BLaER1 (cell line): ENCODE measurements at regions not wholly inside any gene's neighbourhood (a gene's known extent, or its start where the extent isn't known, plus 50 kb on each side); places are given as distances from the start of the nearest gene placed in this dataset.

Experiments
- H3K27ac ChIP-seq: shearing (Covaris generic); formaldehyde crosslinking; 2 replicates; pipeline ENCODE4 v1.8.1; 2022
- H3K27me3 ChIP-seq: shearing (Covaris generic); formaldehyde crosslinking; 2 replicates; pipeline ENCODE4 v1.8.1; 2022
- H3K36me3 ChIP-seq: shearing (Covaris generic); formaldehyde crosslinking; 2 replicates; pipeline ENCODE4 v1.8.1; 2022
- H3K4me1 ChIP-seq: shearing (Covaris generic); formaldehyde crosslinking; 2 replicates; pipeline ENCODE4 v1.8.1; 2022
- H3K4me2 ChIP-seq: shearing (Covaris generic); formaldehyde crosslinking; 2 replicates; pipeline ENCODE4 v1.8.1; 2022
- H3K4me3 ChIP-seq: shearing (Covaris generic); formaldehyde crosslinking; 2 replicates; pipeline ENCODE4 v1.8.1; 2022
- H3K9ac ChIP-seq: shearing (Covaris generic); formaldehyde crosslinking; 2 replicates; pipeline ENCODE4 v1.8.1; 2022
- H3K9me3 ChIP-seq: shearing (Covaris generic); formaldehyde crosslinking; 2 replicates; pipeline ENCODE4 v1.8.1; 2022
- H4K20me1 ChIP-seq: shearing (Covaris generic); formaldehyde crosslinking; 2 replicates; pipeline ENCODE4 v1.8.1; 2022
- Cebpa-rat ChIP-seq: shearing (Covaris generic); IDR thresholded peaks from 2 replicates; pipeline ENCODE4 v1.8.1; 2022

DNA sequence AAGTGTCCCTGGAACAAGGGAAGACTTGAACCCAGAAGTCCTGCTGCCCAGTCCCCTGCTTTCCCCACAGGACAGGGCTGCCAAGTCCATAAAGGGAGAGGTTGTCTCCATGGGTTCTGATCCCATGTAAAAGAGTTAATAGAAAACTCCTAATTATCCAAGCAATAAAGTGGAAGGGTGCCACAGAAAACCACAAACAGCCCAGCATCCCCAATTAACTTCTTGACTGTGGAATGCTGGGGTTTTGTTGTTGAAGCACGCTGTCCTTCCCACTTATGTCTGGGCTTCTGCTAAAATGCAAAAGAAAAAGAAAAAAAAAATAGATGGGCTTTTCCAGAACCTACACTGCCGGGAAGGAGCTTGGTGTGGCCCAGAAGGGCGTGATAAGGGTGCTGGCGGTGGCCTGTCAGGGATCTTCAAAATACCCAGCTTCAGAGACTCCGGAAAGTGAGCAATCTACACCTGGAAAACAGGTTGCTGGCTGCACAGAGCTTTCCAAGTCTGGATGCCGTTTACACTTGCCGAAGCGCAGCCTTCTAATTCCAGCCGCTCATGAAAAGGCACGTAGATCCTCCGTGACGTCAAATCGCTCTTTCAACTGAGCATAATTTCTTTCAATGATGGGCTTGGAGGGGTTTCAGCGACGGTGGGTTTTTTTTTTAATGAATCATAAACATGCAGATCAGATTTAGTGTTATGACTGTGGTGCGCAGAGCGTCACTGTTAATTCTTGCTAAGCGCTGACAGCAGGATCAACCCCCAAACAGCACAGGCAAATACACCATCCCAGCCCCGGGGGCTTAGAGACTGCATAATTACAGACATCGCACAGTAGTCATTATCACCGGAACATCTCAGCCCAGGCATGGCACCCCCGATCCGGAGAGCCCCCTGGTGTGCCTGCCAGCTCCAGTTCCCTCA is 197.6 kb downstream of the BCOR start:
- Histone ChIP-seq H3K36me3 (no peaks in the 10 kb centered on the region), H3K4me3 (no peak overlapping the region), H3K4me2 (peak overlapping the region; percentile 74), H3K27me3 (no peaks in the 10 kb centered on the region; the same call in 1 of the 2 replicates), H3K27ac (no peak overlapping the region), H3K4me1 (peaks cover 57% of the 10 kb centered on the region), H3K9me3 (no peaks in the 10 kb centered on the region), H3K9ac (no peak overlapping the region), H4K20me1 (no peaks in the 10 kb centered on the region)
- no peak for TF ChIP-seq Cebpa-rat

DNA sequence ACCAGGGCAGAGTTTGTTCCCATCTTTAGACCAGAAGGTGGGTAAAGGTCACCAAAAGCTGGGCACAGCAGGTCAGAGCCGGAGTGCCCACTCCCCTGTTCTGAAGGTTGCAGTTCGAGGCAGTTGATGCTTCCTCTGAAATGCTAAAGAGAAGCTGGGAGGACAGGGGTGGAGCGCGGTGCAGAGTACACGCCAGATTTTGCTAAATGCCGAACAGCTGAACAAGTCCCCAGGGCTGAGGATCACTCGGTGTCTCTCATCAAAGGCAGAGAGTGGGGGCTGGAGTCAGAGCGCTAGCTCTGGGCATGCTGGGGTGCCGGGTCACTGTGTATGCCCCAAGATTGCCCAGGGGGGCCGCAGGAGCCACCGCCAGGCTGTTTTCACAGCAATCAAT is 197.0 kb downstream of the BCOR start:
- Histone ChIP-seq H3K9ac (no peak overlapping the region), H3K4me3 (no peak overlapping the region), H3K27ac (no peak overlapping the region), H3K27me3 (no peaks in the 10 kb centered on the region; the same call in 1 of the 2 replicates), H3K36me3 (no peaks in the 10 kb centered on the region), H4K20me1 (no peaks in the 10 kb centered on the region), H3K4me1 (peaks cover 57% of the 10 kb centered on the region), H3K4me2 (peak overlapping the region; percentile 74), H3K9me3 (no peaks in the 10 kb centered on the region)
- TF ChIP-seq Cebpa-rat = no peak

DNA sequence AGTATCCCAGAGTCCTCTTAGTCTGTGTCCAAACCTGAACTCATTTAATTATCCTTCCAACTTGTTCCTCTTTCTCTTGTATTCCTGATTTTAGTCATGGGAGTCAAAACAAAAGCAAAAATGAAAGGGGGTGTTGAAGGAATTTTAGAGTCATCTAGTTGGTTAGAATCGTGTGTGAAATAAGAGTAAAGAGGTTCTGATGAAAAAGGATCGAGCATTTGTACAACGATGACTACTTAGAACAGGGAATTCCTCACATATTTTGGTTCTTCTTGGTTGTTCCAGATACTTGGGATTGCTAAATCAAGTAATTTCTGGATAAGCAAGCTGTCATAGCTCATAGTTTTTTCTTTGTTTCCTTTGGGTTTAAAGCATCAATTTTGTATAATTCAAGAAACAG is 194.4 kb downstream of the BCOR start:
- TF ChIP-seq Cebpa-rat = no peak
- Histone ChIP-seq H4K20me1 (no peaks in the 10 kb centered on the region), H3K9ac (no peak overlapping the region), H3K27me3 (no peaks in the 10 kb centered on the region; the same call in 1 of the 2 replicates), H3K9me3 (no peaks in the 10 kb centered on the region), H3K4me1 (peaks cover 54% of the 10 kb centered on the region), H3K27ac (no peak overlapping the region), H3K4me2 (no peak overlapping the region), H3K36me3 (no peaks in the 10 kb centered on the region), H3K4me3 (no peak overlapping the region)

- H3K36me3 ChIP-seq = no peaks in the 10 kb centered on the region
- H3K27me3 ChIP-seq = no peaks in the 10 kb centered on the region; the same call in 1 of the 2 replicates
- no peak for TF ChIP-seq Cebpa-rat
- no peaks in the 10 kb centered on the region for H4K20me1 ChIP-seq
- H3K4me3 ChIP-seq = no peak overlapping the region
- H3K4me1 ChIP-seq = peaks cover 58% of the 10 kb centered on the region
- no peak overlapping the region for H3K27ac ChIP-seq
- no peaks in the 10 kb centered on the region for H3K9me3 ChIP-seq
- H3K9ac ChIP-seq = no peak overlapping the region
- no peak overlapping the region for H3K4me2 ChIP-seq
These were observed 193.8 kb downstream of the BCOR start for GRCh38 chrX:39903937-39904336.

GRCh38 chrX:39904816-39905537 is 192.8 kb downstream of the BCOR start:
- Histone ChIP-seq H3K36me3 (no peaks in the 10 kb centered on the region), H3K4me2 (peak overlapping the region; percentile 57), H4K20me1 (no peaks in the 10 kb centered on the region), H3K9ac (no peak overlapping the region), H3K4me1 (peaks cover 48% of the 10 kb centered on the region), H3K27me3 (no peaks in the 10 kb centered on the region; the same call in 1 of the 2 replicates), H3K27ac (no peak overlapping the region), H3K4me3 (no peak overlapping the region), H3K9me3 (no peaks in the 10 kb centered on the region)
- TF ChIP-seq Cebpa-rat = no peak

DNA sequence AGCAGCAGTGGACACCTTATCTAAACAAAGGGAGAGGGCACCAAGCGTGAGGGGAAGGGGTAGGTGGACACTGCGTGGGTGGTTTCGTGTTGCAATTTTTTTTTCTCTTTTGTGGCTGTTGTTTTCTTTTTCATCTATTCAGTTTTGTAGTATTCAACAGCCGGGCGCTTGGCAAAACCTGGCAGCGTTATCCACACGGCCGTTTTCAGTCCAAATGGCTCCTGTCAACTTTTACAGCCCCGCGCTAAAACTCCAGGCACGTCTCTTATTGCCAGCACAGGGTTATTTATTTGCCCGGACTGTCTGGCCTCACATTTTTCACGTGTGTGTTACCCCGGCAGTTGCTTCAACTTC is 192.2 kb downstream of the BCOR start:
- no peaks in the 10 kb centered on the region for H3K36me3 ChIP-seq
- H3K4me2 ChIP-seq = peak overlapping the region; percentile 57
- no peak overlapping the region for H3K4me3 ChIP-seq
- H3K9me3 ChIP-seq = no peaks in the 10 kb centered on the region
- H3K27me3 ChIP-seq = no peaks in the 10 kb centered on the region; the same call in 1 of the 2 replicates
- H3K4me1 ChIP-seq = peaks cover 42% of the 10 kb centered on the region
- H3K9ac ChIP-seq = no peak overlapping the region
- H4K20me1 ChIP-seq = no peaks in the 10 kb centered on the region
- no peak for TF ChIP-seq Cebpa-rat
- no peak overlapping the region for H3K27ac ChIP-seq

DNA sequence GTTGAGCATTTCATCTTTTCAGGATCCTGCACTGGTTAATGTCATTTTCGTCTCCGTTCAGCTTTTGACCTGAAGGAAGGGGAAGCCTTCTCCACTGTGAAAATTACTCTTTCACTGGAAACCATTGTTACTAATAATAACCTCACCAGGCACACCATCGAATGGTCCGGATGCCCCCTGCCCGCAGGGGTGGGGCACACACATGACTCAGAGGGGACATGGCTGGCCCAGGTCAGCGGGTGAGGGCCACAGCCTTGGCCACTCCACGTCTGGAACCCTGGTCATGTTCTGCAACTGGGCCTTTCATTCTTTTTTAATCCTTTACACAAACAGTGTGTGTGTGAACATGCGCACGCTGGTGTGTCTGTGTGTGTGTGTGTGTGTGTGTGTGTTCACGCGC is 191.8 kb downstream of the BCOR start:
- H3K4me2 ChIP-seq = peak overlapping the region; percentile 57
- H3K4me1 ChIP-seq = peaks cover 38% of the 10 kb centered on the region
- TF ChIP-seq Cebpa-rat = no peak
- no peak overlapping the region for H3K4me3 ChIP-seq
- no peaks in the 10 kb centered on the region for H3K36me3 ChIP-seq
- H3K9me3 ChIP-seq = no peaks in the 10 kb centered on the region
- H3K27ac ChIP-seq = no peak overlapping the region
- H4K20me1 ChIP-seq = no peaks in the 10 kb centered on the region
- no peaks in the 10 kb centered on the region; the same call in 1 of the 2 replicates for H3K27me3 ChIP-seq
- no peak overlapping the region for H3K9ac ChIP-seq

DNA sequence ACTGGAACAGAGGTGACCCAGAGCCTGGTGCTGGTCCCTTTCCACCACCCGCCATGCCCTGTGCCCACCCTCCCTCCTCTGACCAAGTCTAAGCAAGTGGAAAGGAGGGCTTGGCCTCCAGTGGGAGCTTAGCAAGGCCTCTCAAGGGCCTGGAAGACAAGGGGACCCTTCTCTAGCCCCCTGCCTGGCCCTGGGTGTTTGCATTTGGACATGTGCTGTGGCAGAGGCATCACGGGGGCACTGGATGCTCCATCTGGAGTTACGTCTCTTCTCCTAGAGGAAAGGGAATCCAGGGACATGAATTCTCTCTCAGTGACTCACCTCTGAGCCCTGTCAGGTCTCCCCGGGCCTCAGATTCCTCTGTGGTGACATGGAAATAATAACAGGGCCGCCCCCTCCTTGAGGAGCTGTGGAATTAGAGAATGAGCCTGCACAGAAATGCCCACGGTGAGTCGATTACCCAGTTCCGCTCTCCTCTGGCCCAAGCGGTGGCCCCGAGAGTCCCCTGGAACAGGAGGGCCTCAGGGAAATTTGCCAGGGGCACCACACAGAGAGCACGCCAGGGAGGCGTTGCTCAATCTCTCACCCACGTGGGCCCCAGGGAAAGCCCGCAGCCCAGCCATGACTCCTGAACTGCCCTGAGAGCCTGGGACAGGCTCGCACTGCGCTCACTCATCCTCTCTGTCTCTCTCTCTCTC is 189.6 kb downstream of the BCOR start:
- Histone ChIP-seq H3K36me3 (no peaks in the 10 kb centered on the region), H3K27ac (no peak overlapping the region), H3K4me3 (no peak overlapping the region), H3K4me2 (no peak overlapping the region), H3K9ac (no peak overlapping the region), H3K4me1 (peaks cover 30% of the 10 kb centered on the region), H3K27me3 (no peaks in the 10 kb centered on the region; the same call in 1 of the 2 replicates), H4K20me1 (no peaks in the 10 kb centered on the region), H3K9me3 (no peaks in the 10 kb centered on the region)
- no peak for TF ChIP-seq Cebpa-rat

DNA sequence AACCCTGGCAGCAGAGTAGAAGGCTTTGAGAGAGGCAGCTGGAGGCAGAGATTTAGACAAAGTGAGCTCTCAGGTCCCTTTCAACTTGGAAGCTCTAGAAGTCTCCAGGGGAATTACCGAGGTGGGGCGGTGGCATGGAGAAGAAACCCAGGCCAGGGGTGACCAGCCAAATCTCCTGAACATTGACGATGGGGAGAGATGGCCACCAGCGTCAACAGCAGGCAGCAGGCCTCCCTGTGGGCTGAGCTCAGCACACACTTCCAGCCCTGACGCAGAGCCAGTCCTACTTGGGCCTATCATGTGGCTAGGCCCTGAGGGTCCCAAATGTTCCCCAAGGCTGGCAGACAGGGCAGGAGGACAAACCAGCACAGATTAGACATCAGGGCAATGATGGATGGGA is 187.8 kb downstream of the BCOR start:
- no peaks in the 10 kb centered on the region for H4K20me1 ChIP-seq
- peaks cover 23% of the 10 kb centered on the region for H3K4me1 ChIP-seq
- no peak overlapping the region for H3K27ac ChIP-seq
- H3K27me3 ChIP-seq = no peaks in the 10 kb centered on the region
- H3K36me3 ChIP-seq = no peaks in the 10 kb centered on the region
- no peak overlapping the region for H3K4me3 ChIP-seq
- no peak overlapping the region for H3K4me2 ChIP-seq
- peaks cover 5% of the 10 kb centered on the region; the same call in 1 of the 2 replicates for H3K9me3 ChIP-seq
- H3K9ac ChIP-seq = no peak overlapping the region
- TF ChIP-seq Cebpa-rat = no peak

- no peak for TF ChIP-seq Cebpa-rat
- peaks cover 5% of the 10 kb centered on the region; the same call in 1 of the 2 replicates for H3K9me3 ChIP-seq
- H3K27ac ChIP-seq = no peak overlapping the region
- peaks cover 17% of the 10 kb centered on the region for H3K4me1 ChIP-seq
- no peak overlapping the region for H3K4me3 ChIP-seq
- no peaks in the 10 kb centered on the region for H3K27me3 ChIP-seq
- no peak overlapping the region for H3K9ac ChIP-seq
- no peak overlapping the region for H3K4me2 ChIP-seq
- no peaks in the 10 kb centered on the region for H4K20me1 ChIP-seq
- H3K36me3 ChIP-seq = no peaks in the 10 kb centered on the region
These were observed 187.1 kb downstream of the BCOR start for GRCh38 chrX:39910651-39911050.
